ENCODE measurements at regions not wholly inside any gene's neighbourhood (a gene's known extent, or its start where the extent isn't known, plus 50 kb on each side); places are given as distances from the start of the nearest gene placed in this dataset.

DNA sequence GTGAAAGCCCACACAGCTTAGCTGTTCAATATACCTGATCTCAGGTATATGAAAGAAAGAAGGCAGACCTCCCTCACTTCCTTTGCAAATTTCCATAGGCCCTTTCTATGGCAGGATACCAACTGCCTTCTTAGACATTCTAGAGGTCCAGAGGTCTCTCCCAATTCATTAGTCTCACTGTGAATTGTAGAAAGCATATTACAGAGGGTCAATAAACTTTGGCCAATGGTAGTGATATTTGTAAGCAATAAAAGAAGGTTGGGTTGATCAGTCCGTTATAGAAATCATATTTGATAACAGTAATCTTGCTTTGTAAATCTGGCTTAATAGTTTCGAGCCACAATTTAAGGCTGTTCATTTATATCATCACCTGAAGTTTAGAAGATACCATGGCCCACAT, 50.7 kb upstream of the ATP8B1 start:
- no peaks in the 10 kb centered on the region for H3K4me1 ChIP-seq (ENCODE audit: insufficient read depth)
- no peak for DNase-seq
- H3K27ac ChIP-seq, result no peak overlapping the region
- H3K36me3 ChIP-seq, result no peaks in the 10 kb centered on the region
- no peaks in the 10 kb centered on the region for H3K9me3 ChIP-seq
- no peaks in the 10 kb centered on the region for H3K27me3 ChIP-seq
- H3K4me3 ChIP-seq, result no peak overlapping the region
- TF ChIP-seq EP300 (IDR thresholded peaks at IDR 0.05) (no peak), POLR2A (IDR thresholded peaks at IDR 0.05) (no peak)
- TF ChIP-seq, protein P1, sequence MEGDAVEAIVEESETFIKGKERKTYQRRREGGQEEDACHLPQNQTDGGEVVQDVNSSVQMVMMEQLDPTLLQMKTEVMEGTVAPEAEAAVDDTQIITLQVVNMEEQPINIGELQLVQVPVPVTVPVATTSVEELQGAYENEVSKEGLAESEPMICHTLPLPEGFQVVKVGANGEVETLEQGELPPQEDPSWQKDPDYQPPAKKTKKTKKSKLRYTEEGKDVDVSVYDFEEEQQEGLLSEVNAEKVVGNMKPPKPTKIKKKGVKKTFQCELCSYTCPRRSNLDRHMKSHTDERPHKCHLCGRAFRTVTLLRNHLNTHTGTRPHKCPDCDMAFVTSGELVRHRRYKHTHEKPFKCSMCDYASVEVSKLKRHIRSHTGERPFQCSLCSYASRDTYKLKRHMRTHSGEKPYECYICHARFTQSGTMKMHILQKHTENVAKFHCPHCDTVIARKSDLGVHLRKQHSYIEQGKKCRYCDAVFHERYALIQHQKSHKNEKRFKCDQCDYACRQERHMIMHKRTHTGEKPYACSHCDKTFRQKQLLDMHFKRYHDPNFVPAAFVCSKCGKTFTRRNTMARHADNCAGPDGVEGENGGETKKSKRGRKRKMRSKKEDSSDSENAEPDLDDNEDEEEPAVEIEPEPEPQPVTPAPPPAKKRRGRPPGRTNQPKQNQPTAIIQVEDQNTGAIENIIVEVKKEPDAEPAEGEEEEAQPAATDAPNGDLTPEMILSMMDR (IDR thresholded peaks at IDR 0.05), result no peak
- intact Hi-C loops (cut with DNase I), result no loop called here
- 86 to 88% (median 86%) methylated on average over 2 of the region's 2 CpGs for WGBS, 3 donors

DNA sequence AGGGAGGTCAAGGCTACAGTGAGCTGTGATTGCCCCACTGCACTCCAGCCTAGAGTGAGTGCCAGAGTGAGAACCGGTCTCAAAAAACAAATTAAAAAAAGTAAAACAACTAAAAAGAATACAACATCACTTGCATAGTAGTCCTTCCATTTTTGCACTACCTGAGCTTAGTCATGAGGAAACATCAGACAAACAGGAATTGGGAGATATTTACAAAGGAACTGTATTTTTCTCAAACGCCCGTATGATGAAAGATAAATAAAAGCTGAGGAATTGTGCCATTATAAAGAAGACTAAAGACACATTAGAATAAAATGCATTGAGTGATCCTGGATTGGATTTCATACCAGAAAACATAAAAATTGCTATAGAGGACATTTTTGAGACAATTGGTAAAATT, 50.0 kb upstream of the ATP8B1 start:
- Histone ChIP-seq H3K27me3 (no peaks in the 10 kb centered on the region), H3K4me1 (ENCODE audit: insufficient read depth) (no peaks in the 10 kb centered on the region), H3K36me3 (no peaks in the 10 kb centered on the region), H3K27ac (no peak overlapping the region), H3K4me3 (no peak overlapping the region), H3K9me3 (no peaks in the 10 kb centered on the region)
- WGBS, 3 donors, result 59 to 68% (median 59%) methylated on average over 3 of the region's 3 CpGs
- intact Hi-C loops (cut with DNase I), result no loop called here
- DNase-seq, result no peak
- TF ChIP-seq POLR2A (IDR thresholded peaks at IDR 0.05), result no peak
